ENCODE measurements at regions not wholly inside any gene's neighbourhood (a gene's known extent, or its start where the extent isn't known, plus 50 kb on each side); places are given as distances from the start of the nearest gene placed in this dataset.

GRCh38 chr15:70199540-70200410, 102.1 kb upstream of the TLE3 start:
- POLR2A ChIA-PET = no interaction called here
- H3K4me2 ChIP-seq (ENCODE audit: low read length) = no peak overlapping the region
- no peak overlapping the region for H3K27ac ChIP-seq (ENCODE audit: low read depth, low read length)
- H3K4me1 ChIP-seq (ENCODE audit: control insufficient read depth in 1 of 2, insufficient read depth in 2 of 2, low read length in 2 of 2) = peaks cover 13 to 27% of the 10 kb centered on the region in 2 experiments
- intact Hi-C loops (cut with micrococcal nuclease) = no loop called here
- ATAC-seq (no peak), DNase-seq (ENCODE audit: low read depth, low spot score) (no peak)
- H3K9me3 ChIP-seq (ENCODE audit: control insufficient read depth in 1 of 2, insufficient read depth in 1 of 2, low read depth in 1 of 2, low read length in 2 of 2) = no peaks in the 10 kb centered on the region
- no peaks in the 10 kb centered on the region for H3K36me3 ChIP-seq (ENCODE audit: control insufficient read depth in 1 of 2, insufficient read depth in 2 of 2, low read length in 2 of 2)
- H3K9me2 ChIP-seq (ENCODE audit: insufficient read depth) = no peaks in the 10 kb centered on the region
- no TSS peak for BruUV-seq (replicated peaks)
- RAD21 ChIA-PET (ENCODE audit: low non-redundant PET in 1 of 2, low total read pairs in 2 of 2, uncharacterized antibody in 2 of 2, unreplicated experiment in 2 of 2) = no interaction called here
- TF ChIP-seq CEBPB (IDR thresholded peaks at IDR 0.05; ENCODE audit: low read depth) (no peak), ELF1 (IDR thresholded peaks at IDR 0.05; ENCODE audit: borderline replicate concordance, low read depth) (no peak), EZH2 (IDR thresholded peaks at IDR 0.05) (no peak), CTCF (IDR thresholded peaks at IDR 0.05 in 2 of 3, conservative IDR thresholded peaks at IDR 0.05 in 1 of 3; ENCODE audit: borderline replicate concordance in 1 of 3, insufficient read depth in 1 of 3, low read depth in 2 of 3, low read length in 2 of 3) (no peak), CBX3 (IDR thresholded peaks at IDR 0.05; ENCODE audit: low read depth) (no peak), SIN3A (IDR thresholded peaks at IDR 0.05; ENCODE audit: low read depth) (no peak), ATF3 (IDR thresholded peaks at IDR 0.05) (no peak), ZNF274 (IDR thresholded peaks at IDR 0.05; ENCODE audit: low read depth, low read length) (no peak), POLR2AphosphoS5 (IDR thresholded peaks at IDR 0.05; ENCODE audit: low read depth, low read length) (no peak), POLR2A (IDR thresholded peaks at IDR 0.05; ENCODE audit: borderline replicate concordance, extremely low read depth, insufficient read depth, insufficient read length) (no peak), RAD21 (IDR thresholded peaks at IDR 0.05; ENCODE audit: low read depth) (no peak), EZH2phosphoT487 (IDR thresholded peaks at IDR 0.05; ENCODE audit: borderline replicate concordance) (no peak), YY1 (IDR thresholded peaks at IDR 0.05; ENCODE audit: extremely low read depth, insufficient replicate concordance, low read depth, low read length) (no peak), FOSL1 (IDR thresholded peaks at IDR 0.05; ENCODE audit: low read depth) (no peak), MAX (IDR thresholded peaks at IDR 0.05) (no peak), SRF (IDR thresholded peaks at IDR 0.05; ENCODE audit: low read depth) (no peak), EGR1 (IDR thresholded peaks at IDR 0.05; ENCODE audit: low read depth) (no peak)
- H3K4me3 ChIP-seq (replicated peaks in 1 of 2; ENCODE audit: low read depth in 1 of 2, low read length in 2 of 2) = no peak overlapping the region
- H2AFZ ChIP-seq (ENCODE audit: low read depth, low read length, poor library complexity, severe bottlenecking) = no peak overlapping the region
- no peak overlapping the region for H3K9ac ChIP-seq (ENCODE audit: low read length)
- no peaks in the 10 kb centered on the region for H4K20me1 ChIP-seq (ENCODE audit: insufficient read depth)
- CTCF ChIA-PET = no interaction called here
- H3K27me3 ChIP-seq (ENCODE audit: insufficient read depth, low read length) = no peaks in the 10 kb centered on the region
- H3K79me2 ChIP-seq (ENCODE audit: insufficient read depth, low read length) = no peaks in the 10 kb centered on the region
